Glutamatergic neuron (in vitro differentiated cells): ENCODE measurements at regions not wholly inside any gene's neighbourhood (a gene's known extent, or its start where the extent isn't known, plus 50 kb on each side); places are given as distances from the start of the nearest gene placed in this dataset.

ENCODE experiments used
- DNase-seq: peaks from one replicate; pipeline ENCODE4 v3.0.0; 2022
- H3K27ac Mint-ChIP-seq: one replicate; pipeline ENCODE4 v1.8.0; 2020; ENCODE audit warnings: mild to moderate bottlenecking, mixed read lengths, inconsistent platforms; ENCODE audit not compliant: unreplicated experiment
- H3K27me3 Mint-ChIP-seq: one replicate; pipeline ENCODE4 v1.8.0; 2020; ENCODE audit warnings: mild to moderate bottlenecking, moderate library complexity, mixed read lengths, inconsistent platforms; ENCODE audit not compliant: unreplicated experiment
- H3K36me3 Mint-ChIP-seq: one replicate; pipeline ENCODE4 v1.8.0; 2020; ENCODE audit warnings: mild to moderate bottlenecking, mixed read lengths, inconsistent platforms; ENCODE audit not compliant: unreplicated experiment
- H3K4me1 Mint-ChIP-seq: one replicate; pipeline ENCODE4 v1.8.0; 2020; ENCODE audit warnings: mild to moderate bottlenecking, low read depth, mixed read lengths, inconsistent platforms; ENCODE audit not compliant: unreplicated experiment
- H3K4me3 Mint-ChIP-seq: one replicate; pipeline ENCODE4 v1.8.0; 2020; ENCODE audit warnings: mild to moderate bottlenecking, mixed read lengths, inconsistent platforms; ENCODE audit not compliant: unreplicated experiment
- H3K9me3 Mint-ChIP-seq: one replicate; pipeline ENCODE4 v1.8.0; 2020; ENCODE audit warnings: mild to moderate bottlenecking, moderate library complexity, mixed read lengths, inconsistent platforms; ENCODE audit not compliant: unreplicated experiment
- CTCF ChIP-seq: fragments of 200-600 bp; sonication (generic); IDR thresholded peaks from one replicate; pipeline ENCODE4 v1.5.0; 2021; ENCODE audit not compliant: partially characterized antibody, unreplicated experiment

- Mint-ChIP-seq H3K4me3 (no peak overlapping the region), H3K36me3 (no peaks in the 10 kb centered on the region), H3K27me3 (no peaks in the 10 kb centered on the region), H3K9me3 (no peaks in the 10 kb centered on the region), H3K4me1 (no peaks in the 10 kb centered on the region), H3K27ac (no peak overlapping the region)
- no peak for DNase-seq
- TF ChIP-seq CTCF = no peak
These were observed 77.7 kb downstream of the LSM5 start for GRCh38 chr7:32412471-32412870.

GRCh38 chr7:32410545-32410944 lies 79.6 kb downstream of the LSM5 start:
- Mint-ChIP-seq H3K4me3 (no peak overlapping the region), H3K27ac (no peak overlapping the region), H3K4me1 (no peaks in the 10 kb centered on the region), H3K9me3 (no peaks in the 10 kb centered on the region), H3K36me3 (no peaks in the 10 kb centered on the region), H3K27me3 (peaks cover 2% of the 10 kb centered on the region)
- DNase-seq = no peak
- no peak for TF ChIP-seq CTCF

GRCh38 chr7:32406386-32406785 lies 83.8 kb downstream of the LSM5 start:
- TF ChIP-seq CTCF = no peak
- Mint-ChIP-seq H3K36me3 (no peaks in the 10 kb centered on the region), H3K9me3 (no peaks in the 10 kb centered on the region), H3K4me1 (no peaks in the 10 kb centered on the region), H3K4me3 (no peak overlapping the region), H3K27ac (no peak overlapping the region), H3K27me3 (peaks cover 2% of the 10 kb centered on the region)
- DNase-seq = no peak

- H3K4me1 Mint-ChIP-seq = no peaks in the 10 kb centered on the region
- peaks cover 2% of the 10 kb centered on the region for H3K9me3 Mint-ChIP-seq
- no peak for DNase-seq
- H3K27ac Mint-ChIP-seq = no peak overlapping the region
- no peaks in the 10 kb centered on the region for H3K36me3 Mint-ChIP-seq
- TF ChIP-seq CTCF = no peak
- H3K4me3 Mint-ChIP-seq = no peak overlapping the region
- H3K27me3 Mint-ChIP-seq = peaks cover 2% of the 10 kb centered on the region
These were observed 86.5 kb downstream of the LSM5 start for GRCh38 chr7:32403463-32404229.

GRCh38 chr7:32400676-32401075 lies 89.5 kb downstream of the LSM5 start:
- Mint-ChIP-seq H3K27ac (no peak overlapping the region), H3K9me3 (peaks cover 2% of the 10 kb centered on the region), H3K36me3 (no peaks in the 10 kb centered on the region), H3K27me3 (no peaks in the 10 kb centered on the region), H3K4me3 (no peak overlapping the region), H3K4me1 (no peaks in the 10 kb centered on the region)
- no peak for DNase-seq
- no peak for TF ChIP-seq CTCF
